GM19455 (cell line): ENCODE measurements at regions not wholly inside any gene's neighbourhood (a gene's known extent, or its start where the extent isn't known, plus 50 kb on each side); places are given as distances from the start of the nearest gene placed in this dataset.
A peak's percentile ranks its signal among the peaks of the same experiment; 100 is the strongest.

Experiments used
- ATAC-seq: cut with Tn5 transposase; IDR thresholded peaks from one replicate; pipeline ENCODE4 v1.9.1; 2021; ENCODE audit not compliant: unreplicated experiment

- no peak for ATAC-seq
Observed at GRCh38 chr3:168186293-168186983, 90.7 kb upstream of the GOLIM4 start.

- no peak for ATAC-seq
Observed at GRCh38 chr3:168183774-168184173, 88.0 kb upstream of the GOLIM4 start.

- no peak for ATAC-seq
Observed at GRCh38 chr3:168168743-168169142, 73.0 kb upstream of the GOLIM4 start.

GRCh38 chr3:168165390-168166269 lies 69.9 kb upstream of the GOLIM4 start:
- ATAC-seq = peak; percentile 76

GRCh38 chr3:168162172-168162571 lies 66.4 kb upstream of the GOLIM4 start:
- ATAC-seq = no peak

- ATAC-seq = no peak
Observed at GRCh38 chr3:168161696-168162095, 66.0 kb upstream of the GOLIM4 start.

GRCh38 chr3:168157903-168158302 lies 62.2 kb upstream of the GOLIM4 start:
- no peak for ATAC-seq

- ATAC-seq = no peak
Observed at GRCh38 chr3:168157099-168157700, 61.5 kb upstream of the GOLIM4 start.

- no peak for ATAC-seq
Observed at GRCh38 chr3:168156479-168156878, 60.8 kb upstream of the GOLIM4 start.

- ATAC-seq = no peak
Observed at GRCh38 chr3:168155303-168155702, 59.6 kb upstream of the GOLIM4 start.

GRCh38 chr3:168154089-168154488 lies 58.4 kb upstream of the GOLIM4 start:
- ATAC-seq = no peak

- ATAC-seq = no peak
Observed at GRCh38 chr3:168152149-168152548, 56.4 kb upstream of the GOLIM4 start.
